ENCODE measurements at regions not wholly inside any gene's neighbourhood (a gene's known extent, or its start where the extent isn't known, plus 50 kb on each side); places are given as distances from the start of the nearest gene placed in this dataset.

GRCh38 chr6:48889429-48889828 lies 573.6 kb downstream of the MMUT start:
- no peak for TF ChIP-seq CTCF (IDR thresholded peaks at IDR 0.05; ENCODE audit: insufficient read depth, low read length, poor library complexity, severe bottlenecking)
- TF ChIP-seq EZH2phosphoT487 (conservative IDR thresholded peaks at IDR 0.05; ENCODE audit: low read length) = no peak
